ENCODE measurements at regions not wholly inside any gene's neighbourhood (a gene's known extent, or its start where the extent isn't known, plus 50 kb on each side); places are given as distances from the start of the nearest gene placed in this dataset.

GRCh38 chr4:93947286-93947685 is 118.7 kb downstream of the ATOH1 start:
- no peak for TF ChIP-seq ZNF274 (IDR thresholded peaks at IDR 0.05; ENCODE audit: insufficient read depth, insufficient read length)
- TF ChIP-seq IKZF1 (conservative IDR thresholded peaks at IDR 0.05): no peak
- TF ChIP-seq EZH2 (IDR thresholded peaks at IDR 0.05; ENCODE audit: borderline replicate concordance, control insufficient read depth, low read depth, low read length): no peak
- TF ChIP-seq RBBP5 (conservative IDR thresholded peaks at IDR 0.05): no peak
- TF ChIP-seq ELK1 (IDR thresholded peaks at IDR 0.05; ENCODE audit: low read depth, low read length): no peak
- TF ChIP-seq REST (IDR thresholded peaks at IDR 0.05; ENCODE audit: low read depth, low read length): no peak
- TF ChIP-seq CREB1 (IDR thresholded peaks at IDR 0.05; ENCODE audit: low read depth): no peak
- no peak for TF ChIP-seq MAX (IDR thresholded peaks at IDR 0.05; ENCODE audit: low read depth, low read length)
- TF ChIP-seq CTCF (IDR thresholded peaks at IDR 0.05 in 2 of 3, conservative IDR thresholded peaks at IDR 0.05 in 1 of 3; ENCODE audit: control insufficient read depth in 2 of 3, extremely low read depth in 1 of 3, insufficient read depth in 1 of 3, low read depth in 3 of 3, low read length in 3 of 3): no peak
- TF ChIP-seq POLR2AphosphoS5 (IDR thresholded peaks at IDR 0.05; ENCODE audit: low read length): no peak
- no peak for TF ChIP-seq EP300 (IDR thresholded peaks at IDR 0.05; ENCODE audit: borderline replicate concordance in 1 of 2, control insufficient read depth in 1 of 2, low read depth in 2 of 2, low read length in 2 of 2)
- no peak for TF ChIP-seq RAD21 (IDR thresholded peaks at IDR 0.05; ENCODE audit: insufficient read depth, low read depth, low read length)
- no peak for TF ChIP-seq FOS (IDR thresholded peaks at IDR 0.05; ENCODE audit: borderline replicate concordance, extremely low read depth, insufficient read length)
- TF ChIP-seq JUND (IDR thresholded peaks at IDR 0.05; ENCODE audit: low read depth, low read length): no peak

Data from GM12878 (cell line).